ENCODE measurements at regions not wholly inside any gene's neighbourhood (a gene's known extent, or its start where the extent isn't known, plus 50 kb on each side); places are given as distances from the start of the nearest gene placed in this dataset.

DNA sequence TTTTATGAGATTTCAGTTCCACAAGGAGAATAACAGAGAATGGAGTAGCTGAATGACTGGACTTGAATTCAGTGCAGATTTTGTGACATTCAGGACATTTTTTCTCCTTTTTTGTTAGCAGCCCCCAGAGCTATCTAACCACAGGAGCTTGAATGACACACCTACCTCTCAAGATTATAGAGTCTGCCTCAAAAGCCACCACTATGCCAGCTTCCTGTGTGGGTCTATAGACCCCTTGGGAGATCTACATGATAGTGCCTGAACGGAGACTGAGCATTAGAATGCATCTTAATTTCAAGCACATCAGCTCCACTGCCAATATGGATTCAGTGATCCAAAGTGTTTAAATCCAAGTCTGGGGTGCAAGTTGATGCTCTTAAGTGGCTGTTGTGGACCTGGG, 74.4 kb upstream of the ZNF648 start:
- TF ChIP-seq, protein P1, sequence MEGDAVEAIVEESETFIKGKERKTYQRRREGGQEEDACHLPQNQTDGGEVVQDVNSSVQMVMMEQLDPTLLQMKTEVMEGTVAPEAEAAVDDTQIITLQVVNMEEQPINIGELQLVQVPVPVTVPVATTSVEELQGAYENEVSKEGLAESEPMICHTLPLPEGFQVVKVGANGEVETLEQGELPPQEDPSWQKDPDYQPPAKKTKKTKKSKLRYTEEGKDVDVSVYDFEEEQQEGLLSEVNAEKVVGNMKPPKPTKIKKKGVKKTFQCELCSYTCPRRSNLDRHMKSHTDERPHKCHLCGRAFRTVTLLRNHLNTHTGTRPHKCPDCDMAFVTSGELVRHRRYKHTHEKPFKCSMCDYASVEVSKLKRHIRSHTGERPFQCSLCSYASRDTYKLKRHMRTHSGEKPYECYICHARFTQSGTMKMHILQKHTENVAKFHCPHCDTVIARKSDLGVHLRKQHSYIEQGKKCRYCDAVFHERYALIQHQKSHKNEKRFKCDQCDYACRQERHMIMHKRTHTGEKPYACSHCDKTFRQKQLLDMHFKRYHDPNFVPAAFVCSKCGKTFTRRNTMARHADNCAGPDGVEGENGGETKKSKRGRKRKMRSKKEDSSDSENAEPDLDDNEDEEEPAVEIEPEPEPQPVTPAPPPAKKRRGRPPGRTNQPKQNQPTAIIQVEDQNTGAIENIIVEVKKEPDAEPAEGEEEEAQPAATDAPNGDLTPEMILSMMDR (IDR thresholded peaks at IDR 0.05; ENCODE audit: low read length) = no peak
- no peak for TF ChIP-seq EZH2 (optimal IDR thresholded peaks at IDR 0.05; ENCODE audit: low read depth, low read length)
- TF ChIP-seq EZH2phosphoT487 (IDR thresholded peaks at IDR 0.05; ENCODE audit: low read length) = no peak

All from MM.1S (cell line).